GM12873 (cell line): ENCODE measurements at regions not wholly inside any gene's neighbourhood (a gene's known extent, or its start where the extent isn't known, plus 50 kb on each side); places are given as distances from the start of the nearest gene placed in this dataset.

ENCODE experiments used
- TF ChIP-seq, protein P1 (sequence below): IDR thresholded peaks from 2 replicates; pipeline ENCODE4 v1.5.1; 2012; ENCODE audit warnings: low read depth, mild to moderate bottlenecking, moderate library complexity, low read length, control low read depth; ENCODE audit not compliant: insufficient read depth; ENCODE audit errors: missing control alignments

DNA sequence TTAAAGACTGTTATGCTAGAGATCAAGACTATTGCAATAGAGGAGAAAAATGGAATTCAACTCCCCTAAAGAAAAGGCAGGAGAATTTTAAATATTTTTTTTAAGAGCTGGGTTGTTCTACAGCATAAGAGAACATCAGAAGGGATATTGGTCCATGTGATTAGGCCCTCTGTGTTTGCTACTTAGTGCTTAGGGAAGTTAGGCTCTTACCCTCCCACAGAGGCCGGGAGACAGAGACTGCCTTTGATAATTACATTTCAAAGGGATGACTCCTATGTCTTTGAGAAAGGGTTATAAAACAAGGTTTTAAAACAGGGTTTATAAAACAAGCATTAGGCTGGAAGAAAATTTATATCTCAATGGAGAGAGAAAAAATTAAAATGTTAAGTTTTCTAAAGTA lies 1248.1 kb upstream of the PCDH20 start:
- TF ChIP-seq, protein P1, sequence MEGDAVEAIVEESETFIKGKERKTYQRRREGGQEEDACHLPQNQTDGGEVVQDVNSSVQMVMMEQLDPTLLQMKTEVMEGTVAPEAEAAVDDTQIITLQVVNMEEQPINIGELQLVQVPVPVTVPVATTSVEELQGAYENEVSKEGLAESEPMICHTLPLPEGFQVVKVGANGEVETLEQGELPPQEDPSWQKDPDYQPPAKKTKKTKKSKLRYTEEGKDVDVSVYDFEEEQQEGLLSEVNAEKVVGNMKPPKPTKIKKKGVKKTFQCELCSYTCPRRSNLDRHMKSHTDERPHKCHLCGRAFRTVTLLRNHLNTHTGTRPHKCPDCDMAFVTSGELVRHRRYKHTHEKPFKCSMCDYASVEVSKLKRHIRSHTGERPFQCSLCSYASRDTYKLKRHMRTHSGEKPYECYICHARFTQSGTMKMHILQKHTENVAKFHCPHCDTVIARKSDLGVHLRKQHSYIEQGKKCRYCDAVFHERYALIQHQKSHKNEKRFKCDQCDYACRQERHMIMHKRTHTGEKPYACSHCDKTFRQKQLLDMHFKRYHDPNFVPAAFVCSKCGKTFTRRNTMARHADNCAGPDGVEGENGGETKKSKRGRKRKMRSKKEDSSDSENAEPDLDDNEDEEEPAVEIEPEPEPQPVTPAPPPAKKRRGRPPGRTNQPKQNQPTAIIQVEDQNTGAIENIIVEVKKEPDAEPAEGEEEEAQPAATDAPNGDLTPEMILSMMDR = no peak

DNA sequence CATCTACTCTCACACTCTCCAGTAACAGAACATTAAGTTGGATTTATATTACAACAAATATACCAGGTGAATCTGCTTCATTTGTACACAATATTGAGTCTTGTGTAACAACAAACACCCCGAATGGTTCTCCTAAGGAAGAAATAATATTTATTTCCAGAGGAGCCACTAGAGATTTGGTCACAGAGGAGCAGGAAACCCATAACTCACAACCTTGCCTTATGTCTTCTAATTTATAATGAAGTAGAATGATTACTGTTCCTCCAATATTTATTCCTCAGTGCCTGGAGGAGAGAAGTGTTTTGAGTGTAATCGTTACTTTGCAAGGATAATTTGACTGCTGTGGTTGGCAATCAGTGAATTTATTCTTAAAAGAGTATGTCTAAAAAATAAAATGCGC lies 1243.7 kb upstream of the PCDH20 start:
- TF ChIP-seq, protein P1 = no peak

DNA sequence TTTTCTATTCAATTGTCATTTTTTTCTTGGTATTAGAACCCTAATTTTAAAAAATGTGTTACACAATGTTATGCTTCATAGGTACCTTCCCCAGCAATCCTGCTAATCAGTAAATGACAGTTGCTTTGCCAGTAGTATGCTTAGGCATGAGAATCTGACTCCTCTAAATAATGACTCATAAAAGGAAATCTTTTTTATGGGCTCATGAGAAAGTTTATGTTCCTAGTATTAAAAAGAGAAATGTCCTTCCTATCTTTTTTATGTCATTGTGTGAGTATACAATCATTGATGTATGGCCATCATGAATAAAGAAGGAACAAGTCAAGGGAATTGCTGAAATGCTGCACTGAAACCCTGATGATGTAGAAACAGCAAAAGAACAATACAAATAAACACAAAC lies 1237.7 kb upstream of the PCDH20 start:
- TF ChIP-seq, protein P1 = no peak

DNA sequence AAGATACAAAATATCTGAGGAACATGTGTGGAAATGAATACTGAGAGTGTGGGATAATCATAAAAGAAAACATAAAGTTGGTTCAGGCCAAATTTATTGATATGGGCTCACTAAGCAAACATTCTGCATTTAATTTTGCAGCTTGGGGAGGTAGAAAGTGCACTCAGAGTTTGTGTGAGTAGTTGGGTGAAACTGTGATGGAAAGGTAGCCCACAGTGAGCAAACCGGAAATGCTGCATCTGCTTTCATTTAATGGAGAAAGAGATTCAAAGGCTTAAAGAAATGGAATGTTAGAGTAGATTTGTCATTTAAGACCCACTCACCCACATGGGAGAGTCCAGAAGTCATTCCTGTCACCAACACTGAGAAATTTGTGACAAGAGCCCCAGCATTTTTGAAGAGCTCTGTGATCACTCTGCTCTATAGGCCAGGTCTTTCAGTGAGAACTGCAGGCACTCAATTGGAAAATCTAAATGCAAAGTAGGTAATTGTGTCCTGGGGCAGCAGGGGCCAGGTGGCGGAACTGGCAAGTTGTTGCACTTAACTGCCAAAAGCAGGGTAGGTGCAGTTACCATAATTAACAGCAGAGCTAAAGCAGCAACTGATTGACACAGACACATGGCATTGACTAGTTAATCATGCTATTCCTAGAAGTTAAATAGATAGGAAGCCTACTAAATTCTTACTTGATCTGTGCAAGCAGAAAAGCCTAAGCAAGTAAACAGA lies 1228.3 kb upstream of the PCDH20 start:
- TF ChIP-seq, protein P1 = no peak

DNA sequence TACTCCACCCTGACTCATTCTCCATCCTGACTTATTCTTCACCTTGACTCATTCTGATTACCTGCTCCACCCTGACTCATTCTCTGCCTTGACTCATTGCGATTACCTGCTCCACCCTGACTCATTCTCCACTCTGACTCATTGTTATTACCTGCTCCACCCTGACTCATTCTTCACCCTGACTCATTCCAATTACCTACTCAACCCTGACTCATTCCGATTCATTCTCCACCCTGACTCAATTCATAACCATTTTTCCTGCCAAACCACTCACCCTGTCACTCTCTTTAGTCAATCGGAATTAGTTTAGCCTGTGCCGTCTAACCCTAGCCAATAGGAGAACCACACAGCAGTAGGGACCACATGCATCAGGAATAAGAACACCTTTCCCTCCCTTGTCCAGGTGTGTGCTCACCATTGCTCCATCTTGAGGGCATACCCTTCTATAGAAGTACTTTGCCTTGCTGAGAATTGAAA lies 1227.4 kb upstream of the PCDH20 start:
- TF ChIP-seq, protein P1 = no peak

DNA sequence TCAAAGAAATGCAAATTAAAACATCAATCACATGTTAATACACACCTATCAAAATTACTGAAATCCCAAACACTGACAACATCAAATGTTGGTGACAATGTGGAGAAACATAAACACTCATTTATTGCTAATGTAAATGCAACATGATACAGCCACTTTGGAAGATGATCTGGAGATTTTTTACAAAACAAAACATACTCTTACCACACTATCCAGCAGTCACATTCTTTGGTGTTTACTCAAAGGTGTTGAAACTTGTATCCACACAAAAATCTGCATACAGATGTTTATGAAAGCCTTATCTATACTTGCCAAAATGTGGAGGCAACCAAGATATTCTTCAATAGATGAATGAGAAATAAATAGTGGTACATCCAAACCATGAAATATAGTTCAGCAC lies 1219.5 kb upstream of the PCDH20 start:
- TF ChIP-seq, protein P1 = no peak

DNA sequence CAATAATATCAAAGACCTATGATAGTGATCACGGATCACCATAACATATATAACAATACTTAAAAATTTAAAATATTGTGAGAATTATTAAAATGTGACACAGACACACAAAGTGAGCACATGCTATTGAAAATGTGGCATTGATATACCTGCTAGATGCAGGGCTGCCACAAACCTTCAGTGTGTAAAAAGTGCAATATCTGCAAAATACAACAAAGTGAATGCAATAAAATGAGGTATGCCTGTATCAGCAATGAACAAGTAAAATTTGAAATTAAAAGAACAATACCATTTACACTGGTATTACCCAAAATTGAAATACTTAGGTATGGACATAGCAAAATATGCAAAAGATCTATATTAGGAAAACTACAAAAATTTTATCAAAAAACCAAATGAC lies 1217.8 kb upstream of the PCDH20 start:
- TF ChIP-seq, protein P1 = no peak
